NCI-H187 (cell line): ENCODE measurements at regions not wholly inside any gene's neighbourhood (a gene's known extent, or its start where the extent isn't known, plus 50 kb on each side); places are given as distances from the start of the nearest gene placed in this dataset.
A peak's percentile ranks its signal among the peaks of the same experiment; 100 is the strongest.

Experiments used
- DNase-seq, 2 experiments: peaks; one replicate each; lab custom pipeline; 2025; lab: John Stamatoyannopoulos, UW

GRCh38 chr6:9532621-9533557, 882.0 kb downstream of the TFAP2A start:
- no peak for DNase-seq

GRCh38 chr6:9527679-9528286, 887.1 kb downstream of the TFAP2A start:
- DNase-seq: no peak

- DNase-seq: no peak
These were observed 891.4 kb downstream of the TFAP2A start for GRCh38 chr6:9523462-9523861.

- no peak for DNase-seq
These were observed 892.8 kb downstream of the TFAP2A start for GRCh38 chr6:9522101-9522500.

GRCh38 chr6:9521152-9521530, 893.7 kb downstream of the TFAP2A start:
- no peak for DNase-seq

- no peak for DNase-seq
These were observed 894.3 kb downstream of the TFAP2A start for GRCh38 chr6:9520417-9521151.

GRCh38 chr6:9518431-9518830, 896.4 kb downstream of the TFAP2A start:
- no peak for DNase-seq

- no peak for DNase-seq
These were observed 897.1 kb downstream of the TFAP2A start for GRCh38 chr6:9517806-9518205.

- no peak for DNase-seq
These were observed 899.0 kb downstream of the TFAP2A start for GRCh38 chr6:9515633-9516606.

- no peak for DNase-seq
These were observed 900.7 kb downstream of the TFAP2A start for GRCh38 chr6:9514146-9514545.

- DNase-seq: no peak
These were observed 903.7 kb downstream of the TFAP2A start for GRCh38 chr6:9511157-9511556.

GRCh38 chr6:9507136-9507895, 907.6 kb downstream of the TFAP2A start:
- DNase-seq: no peak

- DNase-seq: peak; percentile 48 to 54
These were observed 910.7 kb downstream of the TFAP2A start for GRCh38 chr6:9504191-9504590.

- no peak for DNase-seq
These were observed 911.6 kb downstream of the TFAP2A start for GRCh38 chr6:9503111-9503761.

GRCh38 chr6:9499709-9500108, 915.2 kb downstream of the TFAP2A start:
- DNase-seq: no peak

- DNase-seq: no peak
These were observed 918.0 kb downstream of the TFAP2A start for GRCh38 chr6:9496837-9497236.

GRCh38 chr6:9494864-9495263, 920.0 kb downstream of the TFAP2A start:
- no peak for DNase-seq

- DNase-seq: no peak
These were observed 922.1 kb downstream of the TFAP2A start for GRCh38 chr6:9492790-9493189.

- no peak for DNase-seq
These were observed 927.7 kb downstream of the TFAP2A start for GRCh38 chr6:9487128-9487527.

- no peak for DNase-seq
These were observed 928.9 kb downstream of the TFAP2A start for GRCh38 chr6:9485992-9486391.
